ENCODE measurements at regions not wholly inside any gene's neighbourhood (a gene's known extent, or its start where the extent isn't known, plus 50 kb on each side); places are given as distances from the start of the nearest gene placed in this dataset.

- TF ChIP-seq EZH2 (IDR thresholded peaks at IDR 0.05) (no peak), CTCF (IDR thresholded peaks at IDR 0.05) (no peak)
Measured at GRCh38 chr18:42426496-42427015, 471.5 kb downstream of the PIK3C3 start.

Data from neural progenitor cell (in vitro differentiated cells).